GM21528 (cell line): ENCODE measurements at regions not wholly inside any gene's neighbourhood (a gene's known extent, or its start where the extent isn't known, plus 50 kb on each side); places are given as distances from the start of the nearest gene placed in this dataset.
"Not testable (repeated sequence)": the region's sequence is repeated elsewhere in the genome, so short reads cannot be mapped to it uniquely, and the experiment has no call there.

Experiments
- ATAC-seq: cut with Tn5 transposase; IDR thresholded peaks from one replicate; pipeline ENCODE4 v1.9.1; 2021; ENCODE audit warnings: mild to moderate bottlenecking, moderate library complexity; ENCODE audit not compliant: unreplicated experiment, low FRiP score

- ATAC-seq = no peak
Measured at GRCh38 chr7:13790611-13791010, 198.9 kb downstream of the ETV1 start.

DNA sequence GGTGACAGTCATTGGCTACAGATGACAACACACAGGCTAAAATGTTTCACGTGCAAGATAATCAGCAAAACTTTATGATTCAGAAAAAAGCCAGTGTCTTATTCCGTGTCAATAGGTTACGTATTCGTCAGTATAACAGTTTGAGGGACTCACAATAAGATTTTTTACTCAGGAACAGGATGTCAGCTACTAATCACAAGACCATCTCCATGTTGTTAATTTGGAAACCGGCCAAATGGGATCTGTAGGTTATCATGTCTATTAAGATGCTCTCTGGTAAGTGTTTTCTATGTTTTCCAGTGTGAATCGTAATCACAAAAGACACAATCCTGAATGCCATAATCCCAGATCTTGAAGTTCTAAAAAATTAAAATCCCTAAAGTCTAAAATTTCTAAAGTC lies 197.3 kb downstream of the ETV1 start:
- no peak for ATAC-seq

- no peak for ATAC-seq
Measured at GRCh38 chr7:13793926-13794325, 195.5 kb downstream of the ETV1 start.

- no peak for ATAC-seq
Measured at GRCh38 chr7:13794581-13794980, 194.9 kb downstream of the ETV1 start.

- ATAC-seq = no peak
Measured at GRCh38 chr7:13797545-13797944, 191.9 kb downstream of the ETV1 start.

DNA sequence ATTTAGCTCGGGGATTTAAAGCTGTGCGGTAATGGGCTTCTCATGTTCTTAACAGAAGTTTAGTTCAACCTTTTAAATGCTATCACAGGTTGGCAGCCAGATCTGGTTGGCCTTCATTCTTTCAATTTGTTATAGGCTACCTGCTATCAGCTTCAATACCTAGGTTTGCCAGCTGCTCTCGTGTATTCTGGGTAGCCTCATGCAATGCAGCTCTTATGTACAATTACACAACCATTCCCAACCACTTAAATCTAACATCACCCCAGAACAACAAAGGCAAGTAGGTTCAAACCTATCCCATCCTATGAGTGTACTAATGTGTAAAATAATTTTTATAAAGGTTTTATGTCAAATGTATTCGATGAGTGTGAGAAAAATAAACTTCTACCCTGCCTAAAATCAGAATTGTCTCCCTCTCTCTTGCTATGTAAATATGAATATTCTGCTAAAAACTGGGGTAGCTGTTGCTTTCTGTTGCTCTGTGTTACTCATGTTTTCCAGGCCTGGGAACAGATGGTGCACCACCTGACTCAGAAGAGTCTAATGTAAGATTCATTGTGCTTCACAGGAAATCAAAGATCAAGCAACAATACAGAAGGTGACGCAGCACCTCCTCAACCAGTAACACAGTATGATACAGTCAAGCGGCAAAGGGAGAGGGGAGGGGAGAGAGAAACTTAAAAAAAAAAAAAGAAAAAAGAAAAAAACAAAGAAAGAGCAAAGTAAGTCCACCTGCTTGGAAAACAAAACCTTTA lies 188.6 kb downstream of the ETV1 start:
- ATAC-seq = no peak

- ATAC-seq = no peak
Measured at GRCh38 chr7:13801669-13802068, 187.8 kb downstream of the ETV1 start.

GRCh38 chr7:13802651-13803050 lies 186.8 kb downstream of the ETV1 start:
- no peak for ATAC-seq

- ATAC-seq = no peak
Measured at GRCh38 chr7:13803134-13803533, 186.3 kb downstream of the ETV1 start.

GRCh38 chr7:13806089-13806867 lies 183.2 kb downstream of the ETV1 start:
- ATAC-seq = not testable (repeated sequence)

- ATAC-seq = not testable (repeated sequence)
Measured at GRCh38 chr7:13817230-13817629, 172.2 kb downstream of the ETV1 start.

- no peak for ATAC-seq
Measured at GRCh38 chr7:13821152-13821787, 168.2 kb downstream of the ETV1 start.

DNA sequence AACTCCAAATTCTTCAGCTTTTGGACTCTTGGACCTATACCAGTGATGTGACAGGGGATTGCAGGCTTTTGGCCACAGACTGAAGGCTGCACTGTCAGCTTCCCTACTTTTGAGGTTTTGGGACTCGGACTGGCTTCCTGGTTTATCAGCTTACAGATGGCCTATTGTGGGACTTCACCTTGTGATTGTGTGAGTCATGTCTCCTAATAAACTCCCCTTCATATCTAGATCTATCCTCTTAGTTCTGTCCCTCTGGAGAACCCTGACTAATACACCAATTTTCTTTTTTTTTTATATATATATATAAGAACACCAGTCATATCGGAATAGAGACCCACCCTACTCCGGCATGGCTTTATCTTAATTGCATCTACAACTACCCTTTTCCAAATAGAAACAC lies 166.8 kb downstream of the ETV1 start:
- ATAC-seq = no peak

DNA sequence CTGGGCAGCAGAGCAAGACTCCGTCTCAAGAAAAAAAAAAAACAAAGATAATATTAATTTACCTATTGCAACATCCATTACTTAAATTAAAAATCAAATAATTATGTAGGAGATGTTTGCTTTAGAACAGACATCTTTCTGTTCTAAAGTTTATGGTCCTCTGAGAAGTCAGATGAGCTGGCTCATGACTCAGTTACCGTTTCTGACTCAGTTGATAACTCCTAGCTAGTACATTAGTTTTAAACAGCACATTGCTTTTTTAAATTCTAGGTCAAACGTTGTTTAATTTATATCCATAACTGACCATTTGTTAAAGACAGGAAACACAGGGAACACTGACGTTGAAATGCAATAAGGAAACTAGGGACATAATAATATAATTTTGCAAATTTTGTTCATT lies 162.7 kb downstream of the ETV1 start:
- no peak for ATAC-seq

DNA sequence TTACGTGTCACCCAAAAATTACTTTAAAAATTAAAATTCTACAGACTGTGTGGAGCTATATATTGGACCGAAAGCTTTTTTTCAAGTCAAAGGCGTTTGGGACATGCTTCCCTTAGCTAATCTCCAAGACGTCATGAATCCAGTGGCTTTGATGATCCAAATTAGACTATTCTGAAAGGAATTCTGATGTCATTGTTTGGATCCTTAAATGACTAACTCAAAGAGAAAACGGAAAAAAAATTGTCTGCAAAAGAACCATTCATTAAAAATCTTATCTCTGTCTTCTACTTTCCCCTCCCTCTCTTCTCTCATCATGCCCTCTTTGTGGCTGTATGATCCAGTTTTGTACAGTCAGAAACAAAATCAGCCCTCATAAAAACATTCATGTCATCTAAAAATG lies 161.8 kb downstream of the ETV1 start:
- ATAC-seq = no peak

DNA sequence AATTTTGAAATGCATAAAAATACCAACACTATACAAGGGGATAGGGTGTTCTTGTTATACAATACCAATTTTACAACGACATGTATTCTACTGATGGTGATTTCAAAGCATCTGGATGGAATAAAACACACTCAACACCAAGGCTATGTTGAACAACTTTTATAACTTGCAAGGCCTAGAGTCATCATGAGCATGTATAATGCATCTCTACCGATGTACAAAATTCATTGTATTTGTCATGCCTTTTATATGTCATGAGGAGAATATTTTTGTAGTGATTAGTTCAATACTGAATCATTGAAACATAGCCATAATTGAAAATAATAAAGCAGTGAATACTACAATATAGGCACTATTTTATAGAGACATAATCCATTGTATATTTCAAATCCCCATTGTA lies 160.2 kb downstream of the ETV1 start:
- ATAC-seq = no peak

DNA sequence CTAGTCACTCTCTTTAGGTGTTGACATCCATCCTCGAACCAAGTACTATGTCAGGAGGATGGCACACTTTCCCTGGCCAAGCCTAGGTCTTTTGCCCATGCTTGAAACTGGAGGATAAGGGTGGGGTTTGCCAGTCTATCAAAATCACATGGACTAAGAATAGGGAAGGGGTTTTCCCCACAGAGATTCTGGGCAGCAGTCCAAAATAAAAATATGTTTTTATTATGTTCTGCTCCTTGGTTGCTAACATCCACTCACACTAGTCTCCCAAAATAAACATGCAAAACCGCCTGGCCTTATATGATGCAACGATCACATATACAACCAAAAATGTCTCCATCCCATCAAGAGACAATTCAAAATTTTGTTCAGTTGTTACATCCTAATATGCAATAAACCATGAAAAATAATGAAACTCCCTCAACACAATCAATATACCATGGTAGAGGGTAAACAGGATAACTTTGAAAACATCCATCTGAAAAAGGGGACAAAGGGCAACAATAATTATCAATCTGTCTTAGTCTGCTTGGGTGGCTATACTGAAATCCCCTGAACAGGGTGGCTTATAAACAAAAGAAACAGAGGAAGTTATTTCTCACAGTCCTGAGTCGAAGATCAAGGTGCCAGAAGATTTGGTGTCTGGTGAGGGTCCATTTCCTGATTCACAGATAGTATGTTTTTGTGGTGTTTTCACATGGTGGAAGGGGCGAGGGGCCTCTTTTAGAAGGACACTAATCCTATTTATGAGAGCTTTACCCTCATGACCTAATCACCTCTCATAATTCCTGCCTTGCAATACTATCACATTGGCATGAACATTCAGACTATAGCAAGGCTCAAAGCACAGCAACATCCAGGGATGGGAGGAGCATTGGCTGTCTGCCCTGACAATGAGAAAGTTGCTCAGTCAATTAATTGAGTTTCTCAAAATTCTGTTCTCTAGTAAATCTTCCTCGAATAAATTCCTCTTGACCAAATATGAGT lies 159.3 kb downstream of the ETV1 start:
- ATAC-seq = no peak

- ATAC-seq = no peak
Measured at GRCh38 chr7:13832346-13832745, 157.1 kb downstream of the ETV1 start.

GRCh38 chr7:13834328-13834761 lies 155.1 kb downstream of the ETV1 start:
- ATAC-seq = no peak

- no peak for ATAC-seq
Measured at GRCh38 chr7:13835442-13835841, 154.0 kb downstream of the ETV1 start.
